ENCODE measurements at regions not wholly inside any gene's neighbourhood (a gene's known extent, or its start where the extent isn't known, plus 50 kb on each side); places are given as distances from the start of the nearest gene placed in this dataset.
A peak's percentile ranks its signal among the peaks of the same experiment; 100 is the strongest.

DNA sequence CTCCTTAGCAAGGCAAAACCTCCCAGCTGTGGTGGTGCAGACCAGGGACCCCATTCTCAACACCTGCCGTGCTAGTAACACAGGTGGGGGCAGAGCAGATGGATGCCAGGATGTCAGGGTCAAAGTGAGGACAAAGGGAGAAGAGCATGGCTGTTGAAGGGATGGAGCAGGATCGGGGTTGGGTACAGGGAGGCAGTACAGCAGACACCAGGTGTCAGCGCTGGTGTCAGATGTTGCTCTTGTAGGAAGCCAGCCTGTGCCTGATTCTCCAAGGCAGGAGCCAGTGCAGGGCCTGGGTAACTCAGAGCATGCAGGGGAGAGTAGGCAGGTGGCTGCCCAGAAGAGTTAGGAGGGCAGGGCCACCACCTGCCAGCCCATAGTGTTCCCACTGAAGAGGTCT, 222.1 kb upstream of the SPRED2 start:
- H3K27ac ChIP-seq (ENCODE audit: poor library complexity, severe bottlenecking) = no peak overlapping the region
- no peaks in the 10 kb centered on the region for H3K9me3 ChIP-seq (ENCODE audit: severe bottlenecking)
- no peak for ATAC-seq (ENCODE audit: low read depth)
- TF ChIP-seq, protein P1, sequence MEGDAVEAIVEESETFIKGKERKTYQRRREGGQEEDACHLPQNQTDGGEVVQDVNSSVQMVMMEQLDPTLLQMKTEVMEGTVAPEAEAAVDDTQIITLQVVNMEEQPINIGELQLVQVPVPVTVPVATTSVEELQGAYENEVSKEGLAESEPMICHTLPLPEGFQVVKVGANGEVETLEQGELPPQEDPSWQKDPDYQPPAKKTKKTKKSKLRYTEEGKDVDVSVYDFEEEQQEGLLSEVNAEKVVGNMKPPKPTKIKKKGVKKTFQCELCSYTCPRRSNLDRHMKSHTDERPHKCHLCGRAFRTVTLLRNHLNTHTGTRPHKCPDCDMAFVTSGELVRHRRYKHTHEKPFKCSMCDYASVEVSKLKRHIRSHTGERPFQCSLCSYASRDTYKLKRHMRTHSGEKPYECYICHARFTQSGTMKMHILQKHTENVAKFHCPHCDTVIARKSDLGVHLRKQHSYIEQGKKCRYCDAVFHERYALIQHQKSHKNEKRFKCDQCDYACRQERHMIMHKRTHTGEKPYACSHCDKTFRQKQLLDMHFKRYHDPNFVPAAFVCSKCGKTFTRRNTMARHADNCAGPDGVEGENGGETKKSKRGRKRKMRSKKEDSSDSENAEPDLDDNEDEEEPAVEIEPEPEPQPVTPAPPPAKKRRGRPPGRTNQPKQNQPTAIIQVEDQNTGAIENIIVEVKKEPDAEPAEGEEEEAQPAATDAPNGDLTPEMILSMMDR (IDR thresholded peaks at IDR 0.05; ENCODE audit: poor library complexity, severe bottlenecking) = no peak
- no peaks in the 10 kb centered on the region for H3K4me1 ChIP-seq (ENCODE audit: insufficient read depth, poor library complexity, severe bottlenecking)
- no peak overlapping the region for H3K4me3 ChIP-seq (ENCODE audit: severe bottlenecking)
- H3K27me3 ChIP-seq (ENCODE audit: insufficient read depth, poor library complexity, severe bottlenecking) = no peaks in the 10 kb centered on the region
- no peaks in the 10 kb centered on the region for H3K36me3 ChIP-seq (ENCODE audit: low read depth)
- no peak for DNase-seq (ENCODE audit: low spot score)

DNA sequence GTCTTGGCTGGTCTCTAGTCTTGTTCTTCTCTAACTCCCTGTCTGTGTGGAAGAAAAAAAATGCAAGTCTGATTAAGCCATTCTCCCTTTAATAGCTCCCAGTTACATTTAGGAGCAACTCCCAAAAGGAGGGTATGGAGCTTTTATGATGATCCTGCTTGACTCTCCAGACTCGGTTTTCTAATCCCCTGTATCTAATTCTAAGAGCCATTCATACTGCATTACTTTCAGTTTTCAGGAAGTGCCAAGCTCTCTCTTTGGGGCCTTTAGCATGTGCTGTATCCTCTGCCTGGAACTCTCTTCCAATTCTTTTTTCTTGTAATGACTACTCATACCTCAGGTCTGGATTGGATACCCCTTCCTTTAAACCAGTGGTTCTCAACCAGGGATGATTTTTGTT, 219.7 kb upstream of the SPRED2 start:
- no peaks in the 10 kb centered on the region for H3K9me3 ChIP-seq (ENCODE audit: severe bottlenecking)
- no peaks in the 10 kb centered on the region for H3K36me3 ChIP-seq (ENCODE audit: low read depth)
- no peak overlapping the region for H3K27ac ChIP-seq (ENCODE audit: poor library complexity, severe bottlenecking)
- no peaks in the 10 kb centered on the region for H3K4me1 ChIP-seq (ENCODE audit: insufficient read depth, poor library complexity, severe bottlenecking)
- TF ChIP-seq, protein P1 (IDR thresholded peaks at IDR 0.05; ENCODE audit: poor library complexity, severe bottlenecking) = no peak
- H3K4me3 ChIP-seq (ENCODE audit: severe bottlenecking) = no peak overlapping the region
- no peaks in the 10 kb centered on the region for H3K27me3 ChIP-seq (ENCODE audit: insufficient read depth, poor library complexity, severe bottlenecking)
- DNase-seq (ENCODE audit: low spot score) = no peak
- no peak for ATAC-seq (ENCODE audit: low read depth)

DNA sequence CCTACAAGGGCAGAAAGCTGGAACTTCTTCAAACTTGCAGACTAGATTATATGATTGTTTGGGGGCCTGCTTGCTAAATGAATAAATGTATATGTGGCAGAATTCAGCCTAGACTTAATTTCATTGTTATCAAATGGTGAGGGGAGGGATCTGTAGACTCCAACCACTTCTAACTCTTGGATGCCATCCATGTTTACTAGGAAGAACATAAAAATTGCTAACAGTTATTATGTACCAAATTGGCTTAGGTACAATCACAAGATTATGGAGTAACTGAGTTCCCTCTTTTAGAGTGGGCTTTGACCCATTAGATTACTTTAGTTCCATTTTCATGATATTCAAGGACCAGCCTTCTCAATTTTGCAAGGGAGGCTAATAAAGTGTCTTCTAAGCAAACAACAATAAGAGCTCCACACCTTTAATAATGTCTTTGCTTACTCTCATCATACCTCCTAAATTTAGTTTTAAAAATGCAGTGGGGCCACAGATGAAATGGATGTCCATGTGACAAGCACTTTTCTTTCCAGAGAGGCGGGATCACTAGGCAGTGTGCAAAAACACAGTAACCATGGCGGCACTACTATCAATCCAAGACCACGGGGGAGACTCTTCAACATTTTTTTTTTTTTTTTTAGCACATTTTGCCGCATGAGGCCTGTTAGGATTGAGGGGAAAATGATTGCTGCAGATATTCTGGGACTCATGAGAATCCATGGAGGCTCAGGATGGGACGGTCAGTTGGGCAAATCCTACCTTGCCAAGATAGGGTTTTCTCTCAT, 217.6 kb upstream of the SPRED2 start:
- H3K9me3 ChIP-seq (ENCODE audit: severe bottlenecking) = no peaks in the 10 kb centered on the region
- no peak overlapping the region for H3K27ac ChIP-seq (ENCODE audit: poor library complexity, severe bottlenecking)
- H3K4me1 ChIP-seq (ENCODE audit: insufficient read depth, poor library complexity, severe bottlenecking) = no peaks in the 10 kb centered on the region
- no peaks in the 10 kb centered on the region for H3K36me3 ChIP-seq (ENCODE audit: low read depth)
- ATAC-seq (ENCODE audit: low read depth) = no peak
- no peaks in the 10 kb centered on the region for H3K27me3 ChIP-seq (ENCODE audit: insufficient read depth, poor library complexity, severe bottlenecking)
- no peak overlapping the region for H3K4me3 ChIP-seq (ENCODE audit: severe bottlenecking)
- TF ChIP-seq, protein P1 (IDR thresholded peaks at IDR 0.05; ENCODE audit: poor library complexity, severe bottlenecking) = no peak
- no peak for DNase-seq (ENCODE audit: low spot score)

DNA sequence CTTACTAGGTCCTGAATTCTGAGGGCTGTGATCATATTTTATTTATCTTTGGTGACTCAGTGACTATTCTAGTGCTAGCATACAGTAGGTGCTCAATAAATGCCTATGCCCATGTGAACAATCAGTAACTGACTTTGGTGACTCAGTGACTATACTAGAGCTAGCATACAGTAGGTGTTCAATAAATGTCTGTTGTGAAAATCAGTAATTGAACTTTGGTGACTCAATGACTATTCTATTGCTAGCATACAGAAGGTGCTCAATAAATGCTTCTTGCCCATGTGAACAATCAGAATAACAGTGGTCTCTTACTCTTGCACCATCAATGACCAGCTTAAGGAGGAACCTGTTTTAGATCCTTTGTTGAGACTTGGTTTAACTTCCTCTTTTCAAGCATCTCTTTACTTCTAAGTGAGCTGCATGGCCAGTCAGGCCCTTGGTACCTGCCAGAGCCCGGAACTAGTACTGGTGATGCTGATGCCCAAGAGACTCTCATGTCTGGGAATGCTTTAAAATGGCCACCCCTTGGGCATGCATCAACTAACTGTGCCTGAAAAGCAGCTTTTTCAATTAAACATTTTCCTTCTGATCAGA, 214.9 kb upstream of the SPRED2 start:
- Histone ChIP-seq H3K36me3 (ENCODE audit: low read depth) (no peaks in the 10 kb centered on the region), H3K9me3 (ENCODE audit: severe bottlenecking) (no peaks in the 10 kb centered on the region), H3K27ac (ENCODE audit: poor library complexity, severe bottlenecking) (no peak overlapping the region), H3K27me3 (ENCODE audit: insufficient read depth, poor library complexity, severe bottlenecking) (no peaks in the 10 kb centered on the region), H3K4me1 (ENCODE audit: insufficient read depth, poor library complexity, severe bottlenecking) (no peaks in the 10 kb centered on the region), H3K4me3 (ENCODE audit: severe bottlenecking) (no peak overlapping the region)
- DNase-seq (ENCODE audit: low spot score) (no peak), ATAC-seq (ENCODE audit: low read depth) (no peak)
- TF ChIP-seq, protein P1 (IDR thresholded peaks at IDR 0.05; ENCODE audit: poor library complexity, severe bottlenecking) = no peak

DNA sequence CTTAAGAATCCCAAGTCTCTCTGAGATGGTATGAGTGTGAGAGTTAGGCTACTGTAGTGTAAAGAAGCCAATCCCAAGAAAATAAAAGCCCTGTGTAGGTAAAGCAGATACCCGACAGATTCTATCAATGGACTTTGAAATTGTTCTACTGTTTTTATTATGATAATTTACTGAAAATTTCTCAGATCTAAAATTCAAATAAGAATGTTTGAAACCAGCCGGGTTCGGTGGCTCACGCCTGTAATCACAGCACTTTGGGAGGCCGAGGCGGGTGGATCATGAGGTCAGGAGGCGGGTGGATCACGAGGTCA, 208.3 kb upstream of the SPRED2 start:
- DNase-seq (ENCODE audit: low spot score) (no peak), ATAC-seq (ENCODE audit: low read depth) (no peak)
- H3K27me3 ChIP-seq (ENCODE audit: insufficient read depth, poor library complexity, severe bottlenecking) = no peaks in the 10 kb centered on the region
- no peaks in the 10 kb centered on the region for H3K36me3 ChIP-seq (ENCODE audit: low read depth)
- TF ChIP-seq, protein P1 (IDR thresholded peaks at IDR 0.05; ENCODE audit: poor library complexity, severe bottlenecking) = peak; percentile 58
- no peaks in the 10 kb centered on the region for H3K4me1 ChIP-seq (ENCODE audit: insufficient read depth, poor library complexity, severe bottlenecking)
- H3K9me3 ChIP-seq (ENCODE audit: severe bottlenecking) = no peaks in the 10 kb centered on the region
- no peak overlapping the region for H3K4me3 ChIP-seq (ENCODE audit: severe bottlenecking)
- no peak overlapping the region for H3K27ac ChIP-seq (ENCODE audit: poor library complexity, severe bottlenecking)

All from RWPE2 (cell line).